ENCODE measurements at regions not wholly inside any gene's neighbourhood (a gene's known extent, or its start where the extent isn't known, plus 50 kb on each side); places are given as distances from the start of the nearest gene placed in this dataset.
"Not testable (repeated sequence)": the region's sequence is repeated elsewhere in the genome, so short reads cannot be mapped to it uniquely, and the experiment has no call there.

- no peak overlapping the region for H3K4me3 ChIP-seq (ENCODE audit: low read depth, low read length)
- DNase-seq (ENCODE audit: low read depth) = no peak
Observed at GRCh38 chr10:57898231-57898630, 369.5 kb downstream of the IPMK start.

GRCh38 chr10:57897611-57898010, 370.1 kb downstream of the IPMK start:
- TF ChIP-seq CTCF (conservative IDR thresholded peaks at IDR 0.05; ENCODE audit: low read depth, low read length) = no peak
- H3K4me3 ChIP-seq (ENCODE audit: low read depth, low read length) = no peak overlapping the region
- DNase-seq (ENCODE audit: low read depth) = no peak

More at GRCh38 chr10:57898231-57898630, 369.5 kb downstream of the IPMK start:
- TF ChIP-seq CTCF (conservative IDR thresholded peaks at IDR 0.05; ENCODE audit: low read depth, low read length) = no peak

GRCh38 chr10:57894361-57894760, 373.3 kb downstream of the IPMK start:
- TF ChIP-seq CTCF (conservative IDR thresholded peaks at IDR 0.05; ENCODE audit: low read depth, low read length) = no peak

GRCh38 chr10:57891201-57892006, 376.3 kb downstream of the IPMK start:
- DNase-seq (ENCODE audit: low read depth) = no peak
- no peak overlapping the region for H3K4me3 ChIP-seq (ENCODE audit: low read depth, low read length)
- TF ChIP-seq CTCF (conservative IDR thresholded peaks at IDR 0.05; ENCODE audit: low read depth, low read length) = no peak

More at GRCh38 chr10:57894361-57894760, 373.3 kb downstream of the IPMK start:
- no peak for DNase-seq (ENCODE audit: low read depth)
- H3K4me3 ChIP-seq (ENCODE audit: low read depth, low read length) = no peak overlapping the region

GRCh38 chr10:57890691-57891090, 377.0 kb downstream of the IPMK start:
- H3K4me3 ChIP-seq (ENCODE audit: low read depth, low read length) = no peak overlapping the region
- DNase-seq (ENCODE audit: low read depth) = no peak
- TF ChIP-seq CTCF (conservative IDR thresholded peaks at IDR 0.05; ENCODE audit: low read depth, low read length) = no peak

GRCh38 chr10:57885618-57885968, 382.1 kb downstream of the IPMK start:
- not testable (repeated sequence) for DNase-seq (ENCODE audit: low read depth); H3K4me3 ChIP-seq (ENCODE audit: low read depth, low read length)

GRCh38 chr10:57884965-57885617, 382.6 kb downstream of the IPMK start:
- no peak for DNase-seq (ENCODE audit: low read depth)
- H3K4me3 ChIP-seq (ENCODE audit: low read depth, low read length) = no peak overlapping the region
- TF ChIP-seq CTCF (conservative IDR thresholded peaks at IDR 0.05; ENCODE audit: low read depth, low read length) = no peak

Data from choroid plexus epithelial cell (primary cell).